IMR-90 (cell line): ENCODE measurements at regions not wholly inside any gene's neighbourhood (a gene's known extent, or its start where the extent isn't known, plus 50 kb on each side); places are given as distances from the start of the nearest gene placed in this dataset.

Source experiments
- CEBPB ChIP-seq: IDR thresholded peaks from 2 replicates; pipeline ENCODE4 v1.6.1; 2012; ENCODE audit warnings: low read depth, low read length, improper control_type of control experiment
- CTCF ChIP-seq: conservative IDR thresholded peaks from 2 replicates; pipeline ENCODE4 v1.5.1; 2012; ENCODE audit warnings: mild to moderate bottlenecking, low read depth, low read length, improper control_type of control experiment
- MAFK ChIP-seq: IDR thresholded peaks from 2 replicates; pipeline ENCODE4 v1.6.1; 2012; ENCODE audit warnings: low read depth, low read length, improper control_type of control experiment
- MXI1 ChIP-seq: IDR thresholded peaks from 2 replicates; pipeline ENCODE4 v1.6.1; 2012; ENCODE audit warnings: low read depth, mild to moderate bottlenecking, low read length, moderate library complexity, borderline replicate concordance
- POLR2A ChIP-seq: IDR thresholded peaks from 2 replicates; pipeline ENCODE4 v1.6.1; 2012; ENCODE audit warnings: mild to moderate bottlenecking, low read depth, low read length
- RAD21 ChIP-seq: IDR thresholded peaks from 2 replicates; pipeline ENCODE4 v1.6.1; 2012; ENCODE audit warnings: low read length, improper control_type of control experiment
- SMC3 ChIP-seq: fragments of 150-350 bp; IDR thresholded peaks from 2 replicates; pipeline ENCODE4 v1.6.1; 2016; ENCODE audit warnings: low read depth, mild to moderate bottlenecking, antibody characterized with exemption, low read length, moderate library complexity
- USF2 ChIP-seq: fragments of 150-350 bp; IDR thresholded peaks from 2 replicates; pipeline ENCODE4 v1.6.1; 2017; ENCODE audit warnings: mild to moderate bottlenecking, antibody characterized with exemption, low read length, low read depth

GRCh38 chr7:27364344-27364758, 121.7 kb downstream of the EVX1 start:
- TF ChIP-seq CEBPB (peak; percentile 89), CTCF (no peak), MXI1 (no peak), SMC3 (no peak), RAD21 (no peak), POLR2A (no peak), MAFK (no peak), USF2 (no peak)
